ENCODE measurements at regions not wholly inside any gene's neighbourhood (a gene's known extent, or its start where the extent isn't known, plus 50 kb on each side); places are given as distances from the start of the nearest gene placed in this dataset.
"Not testable (repeated sequence)": the region's sequence is repeated elsewhere in the genome, so short reads cannot be mapped to it uniquely, and the experiment has no call there.

DNA sequence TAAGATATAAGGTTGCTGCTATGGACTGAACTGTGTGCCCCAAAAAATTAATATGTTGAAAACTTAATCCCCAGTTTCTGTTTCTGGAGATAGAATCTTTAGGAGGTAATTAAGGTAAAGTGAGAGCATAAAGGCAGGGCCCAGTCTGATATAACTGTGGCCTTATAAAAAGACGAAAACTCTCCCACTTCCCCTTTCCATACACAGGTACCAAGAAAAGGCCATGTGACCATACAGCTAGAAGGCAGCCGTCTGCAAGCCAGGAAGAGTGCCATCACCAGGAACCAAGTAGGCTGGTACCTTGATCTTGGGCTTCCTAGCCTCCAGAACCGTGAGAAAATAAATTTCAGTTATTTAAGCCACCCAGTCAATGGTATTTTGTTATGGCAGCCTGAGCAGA is 550.3 kb downstream of the SMARCA1 start:
- no peak overlapping the region for H3K4me2 ChIP-seq (ENCODE audit: low read depth, low read length)
- no peak overlapping the region for H3K27ac ChIP-seq (ENCODE audit: low read length)
- no peak for DNase-seq
- TF ChIP-seq, protein P1, sequence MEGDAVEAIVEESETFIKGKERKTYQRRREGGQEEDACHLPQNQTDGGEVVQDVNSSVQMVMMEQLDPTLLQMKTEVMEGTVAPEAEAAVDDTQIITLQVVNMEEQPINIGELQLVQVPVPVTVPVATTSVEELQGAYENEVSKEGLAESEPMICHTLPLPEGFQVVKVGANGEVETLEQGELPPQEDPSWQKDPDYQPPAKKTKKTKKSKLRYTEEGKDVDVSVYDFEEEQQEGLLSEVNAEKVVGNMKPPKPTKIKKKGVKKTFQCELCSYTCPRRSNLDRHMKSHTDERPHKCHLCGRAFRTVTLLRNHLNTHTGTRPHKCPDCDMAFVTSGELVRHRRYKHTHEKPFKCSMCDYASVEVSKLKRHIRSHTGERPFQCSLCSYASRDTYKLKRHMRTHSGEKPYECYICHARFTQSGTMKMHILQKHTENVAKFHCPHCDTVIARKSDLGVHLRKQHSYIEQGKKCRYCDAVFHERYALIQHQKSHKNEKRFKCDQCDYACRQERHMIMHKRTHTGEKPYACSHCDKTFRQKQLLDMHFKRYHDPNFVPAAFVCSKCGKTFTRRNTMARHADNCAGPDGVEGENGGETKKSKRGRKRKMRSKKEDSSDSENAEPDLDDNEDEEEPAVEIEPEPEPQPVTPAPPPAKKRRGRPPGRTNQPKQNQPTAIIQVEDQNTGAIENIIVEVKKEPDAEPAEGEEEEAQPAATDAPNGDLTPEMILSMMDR (IDR thresholded peaks at IDR 0.05; ENCODE audit: low read length), result no peak
- no peak for TF ChIP-seq EZH2 (optimal IDR thresholded peaks at IDR 0.05; ENCODE audit: low read depth, low read length)
- no peaks in the 10 kb centered on the region for H3K27me3 ChIP-seq (replicated peaks; ENCODE audit: insufficient read depth, low read length)
- no peak overlapping the region for H3K9ac ChIP-seq (ENCODE audit: low read length)
- H2AFZ ChIP-seq (ENCODE audit: low read length), result no peak overlapping the region
- no peaks in the 10 kb centered on the region for H4K20me1 ChIP-seq (ENCODE audit: insufficient read depth, low read length)
- no peaks in the 10 kb centered on the region for H3F3A ChIP-seq (ENCODE audit: insufficient read depth, low read length)
- no peaks in the 10 kb centered on the region for H3K9me2 ChIP-seq (replicated peaks; ENCODE audit: insufficient read depth, low read length)
- no peaks in the 10 kb centered on the region for H3K79me2 ChIP-seq (ENCODE audit: low read length)
- no peaks in the 10 kb centered on the region for H3K4me1 ChIP-seq (ENCODE audit: low read length)
- no peaks in the 10 kb centered on the region for H3K9me3 ChIP-seq (replicated peaks; ENCODE audit: insufficient read depth, low read length)
- no peak overlapping the region for H3K4me3 ChIP-seq (ENCODE audit: low read length)
- H3K36me3 ChIP-seq (replicated peaks; ENCODE audit: insufficient read depth, low read length), result no peaks in the 10 kb centered on the region

DNA sequence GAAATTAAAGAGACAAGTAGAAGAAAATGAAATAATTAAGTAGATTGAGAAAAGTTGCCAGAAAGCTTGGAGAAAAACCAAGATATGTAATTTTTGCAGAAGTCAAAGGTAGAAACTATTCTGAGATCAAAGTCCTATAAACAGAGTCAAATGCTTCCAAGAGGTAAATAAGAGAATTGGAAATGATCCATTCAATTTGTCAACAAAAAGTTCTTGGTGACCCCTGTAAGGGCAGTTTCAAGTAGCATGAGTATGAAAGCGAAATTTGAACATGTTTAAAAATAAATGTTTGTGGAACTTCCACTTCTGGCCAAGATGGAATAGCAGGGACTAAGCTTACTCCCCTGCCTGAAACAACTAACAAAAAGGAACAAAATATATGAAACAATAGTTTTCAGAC is 562.0 kb downstream of the SMARCA1 start:
- no peaks in the 10 kb centered on the region for H3K9me2 ChIP-seq (replicated peaks; ENCODE audit: insufficient read depth, low read length)
- no peaks in the 10 kb centered on the region for H3F3A ChIP-seq (ENCODE audit: insufficient read depth, low read length)
- TF ChIP-seq EZH2 (optimal IDR thresholded peaks at IDR 0.05; ENCODE audit: low read depth, low read length) (no peak), EZH2phosphoT487 (IDR thresholded peaks at IDR 0.05; ENCODE audit: low read length) (no peak)
- TF ChIP-seq, protein P1 (IDR thresholded peaks at IDR 0.05; ENCODE audit: low read length), result no peak
- no peak overlapping the region for H2AFZ ChIP-seq (ENCODE audit: low read length)
- H3K27me3 ChIP-seq (replicated peaks; ENCODE audit: insufficient read depth, low read length), result no peaks in the 10 kb centered on the region
- no peaks in the 10 kb centered on the region for H3K36me3 ChIP-seq (replicated peaks; ENCODE audit: insufficient read depth, low read length)
- H3K27ac ChIP-seq (ENCODE audit: low read length), result no peak overlapping the region
- H4K20me1 ChIP-seq (ENCODE audit: insufficient read depth, low read length), result no peaks in the 10 kb centered on the region
- H3K4me1 ChIP-seq (ENCODE audit: low read length), result no peaks in the 10 kb centered on the region
- H3K9ac ChIP-seq (ENCODE audit: low read length), result no peak overlapping the region
- H3K4me3 ChIP-seq (ENCODE audit: low read length), result no peak overlapping the region
- no peaks in the 10 kb centered on the region for H3K79me2 ChIP-seq (ENCODE audit: low read length)
- no peak overlapping the region for H3K4me2 ChIP-seq (ENCODE audit: low read depth, low read length)
- no peaks in the 10 kb centered on the region for H3K9me3 ChIP-seq (replicated peaks; ENCODE audit: insufficient read depth, low read length)
- DNase-seq, result no peak

DNA sequence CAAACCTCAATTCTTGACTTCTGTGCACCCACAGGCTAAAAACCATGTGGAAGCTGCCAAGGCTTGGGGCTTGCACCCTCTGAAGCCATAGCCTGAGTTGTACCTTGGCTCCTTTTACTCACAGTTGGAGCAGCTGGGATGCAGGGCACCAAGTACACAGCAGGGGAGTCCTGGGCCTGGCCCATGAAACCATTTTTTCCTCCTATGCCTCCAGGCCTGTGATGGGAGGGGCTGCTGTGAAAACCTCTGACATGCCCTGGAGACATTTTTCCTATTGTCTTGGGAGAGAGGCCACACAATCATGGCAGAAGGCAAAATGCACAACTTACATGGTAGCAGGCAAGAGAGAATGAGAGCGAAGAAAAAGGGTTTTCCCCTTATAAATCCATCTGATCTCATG is 568.6 kb downstream of the SMARCA1 start:
- H2AFZ ChIP-seq (ENCODE audit: low read length); H3K9ac ChIP-seq (ENCODE audit: low read length); H3K9me3 ChIP-seq (replicated peaks; ENCODE audit: insufficient read depth, low read length); H3K27me3 ChIP-seq (replicated peaks; ENCODE audit: insufficient read depth, low read length); H3K4me1 ChIP-seq (ENCODE audit: low read length); H3K79me2 ChIP-seq (ENCODE audit: low read length); H3K4me2 ChIP-seq (ENCODE audit: low read depth, low read length); H3K9me2 ChIP-seq (replicated peaks; ENCODE audit: insufficient read depth, low read length); DNase-seq; H3K36me3 ChIP-seq (replicated peaks; ENCODE audit: insufficient read depth, low read length); H3K4me3 ChIP-seq (ENCODE audit: low read length); H3F3A ChIP-seq (ENCODE audit: insufficient read depth, low read length); H4K20me1 ChIP-seq (ENCODE audit: insufficient read depth, low read length); H3K27ac ChIP-seq (ENCODE audit: low read length): not testable (repeated sequence)

DNA sequence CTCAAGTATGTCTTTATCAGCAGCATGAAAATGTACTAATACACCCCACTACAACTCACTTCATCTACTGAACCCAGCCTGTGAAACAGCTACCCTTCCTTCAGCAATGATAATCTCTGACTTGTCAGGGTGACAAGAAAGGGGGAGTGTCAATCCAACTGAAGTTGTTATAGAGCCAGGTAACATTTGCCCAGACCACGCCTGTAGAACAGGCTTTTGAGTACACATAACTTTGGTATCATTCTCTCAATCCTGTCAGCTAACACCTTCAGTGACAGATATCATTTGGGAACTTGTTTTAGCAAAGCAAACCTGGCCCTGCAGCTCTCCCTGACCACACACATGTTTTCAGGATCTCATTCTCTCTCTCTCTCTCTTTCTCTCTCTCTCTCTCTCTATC is 592.2 kb downstream of the SMARCA1 start:
- Histone ChIP-seq H3K9me2 (replicated peaks; ENCODE audit: insufficient read depth, low read length) (no peaks in the 10 kb centered on the region), H3F3A (ENCODE audit: insufficient read depth, low read length) (no peaks in the 10 kb centered on the region), H3K27me3 (replicated peaks; ENCODE audit: insufficient read depth, low read length) (no peaks in the 10 kb centered on the region), H4K20me1 (ENCODE audit: insufficient read depth, low read length) (no peaks in the 10 kb centered on the region), H3K4me3 (ENCODE audit: low read length) (no peak overlapping the region), H3K4me1 (ENCODE audit: low read length) (no peaks in the 10 kb centered on the region), H3K36me3 (replicated peaks; ENCODE audit: insufficient read depth, low read length) (no peaks in the 10 kb centered on the region), H3K27ac (ENCODE audit: low read length) (no peak overlapping the region), H3K9ac (ENCODE audit: low read length) (no peak overlapping the region), H3K9me3 (replicated peaks; ENCODE audit: insufficient read depth, low read length) (no peaks in the 10 kb centered on the region), H3K4me2 (ENCODE audit: low read depth, low read length) (no peak overlapping the region), H2AFZ (ENCODE audit: low read length) (no peak overlapping the region), H3K79me2 (ENCODE audit: low read length) (no peaks in the 10 kb centered on the region)
- TF ChIP-seq, protein P1 (IDR thresholded peaks at IDR 0.05; ENCODE audit: low read length), result no peak
- TF ChIP-seq EZH2 (optimal IDR thresholded peaks at IDR 0.05; ENCODE audit: low read depth, low read length), result no peak
- TF ChIP-seq EZH2phosphoT487 (IDR thresholded peaks at IDR 0.05; ENCODE audit: low read length), result no peak
- DNase-seq, result no peak
